Lung (tissue), 11 donors: ENCODE measurements at regions not wholly inside any gene's neighbourhood (a gene's known extent, or its start where the extent isn't known, plus 50 kb on each side); places are given as distances from the start of the nearest gene placed in this dataset.

ENCODE experiments used
- ATAC-seq: fragments of 200-7000 bp; cut with Tn5 transposase; one replicate; pipeline ENCODE4 v1.9.1; 2020; ENCODE audit warnings: moderate number of reproducible peaks; ENCODE audit not compliant: insufficient read depth, low FRiP score
- DNase-seq, 3 donors: peaks; one replicate each; pipeline ENCODE4 v3.0.0-alpha.2; 2013 to 2017
- H3K27ac ChIP-seq, 2 donors: one replicate each; pipeline ENCODE4 v1.5.1; 2013; ENCODE audit warnings: mild to moderate bottlenecking in 2 of 2, moderate library complexity in 2 of 2, control low read depth in 1 of 2, inconsistent platforms in 1 of 2, low read depth in 1 of 2, low read length in 1 of 2
- H3K27me3 ChIP-seq, 3 donors: one replicate each; pipeline ENCODE4 v1.5.1; 2013; ENCODE audit warnings: low read length in 2 of 3; ENCODE audit not compliant: control insufficient read depth in 3 of 3, insufficient read depth in 3 of 3
- H3K36me3 ChIP-seq, 4 donors: one replicate each; pipeline ENCODE4 v1.5.1; 2013; ENCODE audit warnings: low read length in 4 of 4, mild to moderate bottlenecking in 1 of 4, moderate library complexity in 1 of 4; ENCODE audit not compliant: control insufficient read depth in 4 of 4, insufficient read depth in 4 of 4
- H3K4me1 ChIP-seq, 5 donors: one replicate each; pipeline ENCODE4 v1.5.1; 2013; ENCODE audit warnings: low read length in 5 of 5, mild to moderate bottlenecking in 2 of 5, moderate library complexity in 1 of 5; ENCODE audit not compliant: control insufficient read depth in 5 of 5, insufficient read depth in 5 of 5
- H3K4me3 ChIP-seq: one replicate; pipeline ENCODE4 v1.5.1; 2013; ENCODE audit warnings: mild to moderate bottlenecking, control low read depth, moderate library complexity
- H3K9ac ChIP-seq, 2 donors: one replicate each; pipeline ENCODE4 v1.5.1; 2013; ENCODE audit warnings: low read length in 2 of 2, control low read depth in 1 of 2; ENCODE audit not compliant: insufficient read depth in 1 of 2
- H3K9me3 ChIP-seq, 4 donors: one replicate each; pipeline ENCODE4 v1.5.1; 2013; ENCODE audit warnings: low read length in 3 of 4, mild to moderate bottlenecking in 1 of 4, moderate library complexity in 1 of 4; ENCODE audit not compliant: control insufficient read depth in 4 of 4, insufficient read depth in 3 of 4
- WGBS, 2 donors: extraction: QIAGEN DNeasy Blood & Tissue Kit; methylation state at CpG; one replicate each; pipeline ENCODE4 v1.1.7; 2013; 5-methylcytosine and 5-hydroxymethylcytosine counted together
- TF ChIP-seq, protein P1 (sequence below): IDR thresholded peaks from 2 replicates; pipeline ENCODE4 v1.5.1; 2012; ENCODE audit warnings: mild to moderate bottlenecking; ENCODE audit errors: control extremely low read depth, extremely low read depth
- donor health status: control.
- donor health status: control.
- donor health status: Bipolar disorder and iron deficiency.
- donor health status: healthy.
- donor health status: DM: yes; HTN: yes; CAD: no.

GRCh38 chr5:168085261-168086031, 206.0 kb upstream of the WWC1 start:
- DNase-seq (peak; percentile 78 to 84 (median 83)), ATAC-seq (no peak)
- Histone ChIP-seq H3K9ac (no peak overlapping the region), H3K4me1 (peaks cover 0 to 29% (median 4%) of the 10 kb centered on the region in 5 donors), H3K36me3 (no peaks in the 10 kb centered on the region), H3K27ac (no peak overlapping the region), H3K4me3 (no peak overlapping the region), H3K9me3 (no peaks in the 10 kb centered on the region), H3K27me3 (no peaks in the 10 kb centered on the region)
- TF ChIP-seq, protein P1, sequence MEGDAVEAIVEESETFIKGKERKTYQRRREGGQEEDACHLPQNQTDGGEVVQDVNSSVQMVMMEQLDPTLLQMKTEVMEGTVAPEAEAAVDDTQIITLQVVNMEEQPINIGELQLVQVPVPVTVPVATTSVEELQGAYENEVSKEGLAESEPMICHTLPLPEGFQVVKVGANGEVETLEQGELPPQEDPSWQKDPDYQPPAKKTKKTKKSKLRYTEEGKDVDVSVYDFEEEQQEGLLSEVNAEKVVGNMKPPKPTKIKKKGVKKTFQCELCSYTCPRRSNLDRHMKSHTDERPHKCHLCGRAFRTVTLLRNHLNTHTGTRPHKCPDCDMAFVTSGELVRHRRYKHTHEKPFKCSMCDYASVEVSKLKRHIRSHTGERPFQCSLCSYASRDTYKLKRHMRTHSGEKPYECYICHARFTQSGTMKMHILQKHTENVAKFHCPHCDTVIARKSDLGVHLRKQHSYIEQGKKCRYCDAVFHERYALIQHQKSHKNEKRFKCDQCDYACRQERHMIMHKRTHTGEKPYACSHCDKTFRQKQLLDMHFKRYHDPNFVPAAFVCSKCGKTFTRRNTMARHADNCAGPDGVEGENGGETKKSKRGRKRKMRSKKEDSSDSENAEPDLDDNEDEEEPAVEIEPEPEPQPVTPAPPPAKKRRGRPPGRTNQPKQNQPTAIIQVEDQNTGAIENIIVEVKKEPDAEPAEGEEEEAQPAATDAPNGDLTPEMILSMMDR, result no peak
- 59 to 75% methylated on average over 9 of the region's 9 CpGs for WGBS, 2 donors

GRCh38 chr5:168086104-168086610, 205.3 kb upstream of the WWC1 start:
- Histone ChIP-seq H3K36me3 (peaks cover 0 to 5% (median 0%) of the 10 kb centered on the region in 4 donors), H3K4me1 (peaks cover 0 to 29% (median 4%) of the 10 kb centered on the region in 5 donors), H3K27me3 (no peaks in the 10 kb centered on the region), H3K9ac (no peak overlapping the region), H3K4me3 (no peak overlapping the region), H3K9me3 (no peaks in the 10 kb centered on the region), H3K27ac (no peak overlapping the region)
- WGBS, 2 donors, result 28 to 60% methylated on average over 11 of the region's 11 CpGs
- DNase-seq, result peak in 2 of 3 donors; percentile 49 to 53
- TF ChIP-seq, protein P1, result no peak
- no peak for ATAC-seq

DNA sequence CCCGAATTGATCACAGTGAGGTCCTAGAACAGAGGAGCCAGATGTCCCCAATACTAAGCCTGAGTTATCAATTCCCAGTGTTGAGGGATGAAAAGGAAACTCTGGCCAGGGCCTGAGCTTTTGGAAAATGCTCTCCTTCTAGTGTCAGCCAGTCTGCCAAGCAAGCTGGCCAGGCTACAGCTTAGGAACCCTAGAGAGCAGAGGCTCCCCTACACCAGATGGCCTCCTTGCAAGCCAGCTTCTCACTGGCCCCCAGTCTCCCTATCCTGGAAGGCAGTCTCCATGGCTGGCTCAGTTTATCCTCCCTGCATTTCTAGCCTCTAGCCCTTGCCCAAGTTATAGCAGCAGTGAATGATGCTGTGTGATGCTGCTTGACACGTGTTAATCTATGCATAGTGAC, 204.7 kb upstream of the WWC1 start:
- 84 to 88% methylated on average over 2 of the region's 2 CpGs for WGBS, 2 donors
- Histone ChIP-seq H3K27ac (no peak overlapping the region), H3K9ac (no peak overlapping the region), H3K27me3 (no peaks in the 10 kb centered on the region), H3K4me1 (peaks cover 0 to 29% (median 4%) of the 10 kb centered on the region in 5 donors), H3K36me3 (peaks cover 0 to 5% (median 0%) of the 10 kb centered on the region in 4 donors), H3K4me3 (no peak overlapping the region), H3K9me3 (no peaks in the 10 kb centered on the region)
- no peak for DNase-seq
- ATAC-seq, result no peak
- TF ChIP-seq, protein P1, result no peak
